Vagina (tissue), 2 donors: ENCODE measurements at regions not wholly inside any gene's neighbourhood (a gene's known extent, or its start where the extent isn't known, plus 50 kb on each side); places are given as distances from the start of the nearest gene placed in this dataset.

Experiments
- POLR2A ChIP-seq, 2 donors: fragments of 450-650 bp; IDR thresholded peaks; one replicate each; pipeline ENCODE4 v1.6.1; 2017; ENCODE audit warnings: antibody characterized with exemption in 2 of 2, mild to moderate bottlenecking in 2 of 2, moderate library complexity in 2 of 2
- POLR2AphosphoS5 ChIP-seq, 2 donors: sonication (generic); formaldehyde crosslinking; IDR thresholded peaks; one replicate each; pipeline ENCODE4 v1.9.0; 2017; ENCODE audit warnings: antibody characterized with exemption in 2 of 2, mild to moderate bottlenecking in 2 of 2, low read depth in 1 of 2; ENCODE audit not compliant: insufficient read depth in 1 of 2
- TF ChIP-seq, protein P1 (sequence below), 3 experiments: fragments of 450-650 bp in 2 of 3; fragments of 200-600 bp in 1 of 3; sonication (generic) in 1 of 3; IDR thresholded peaks; one replicate each; pipeline ENCODE4 v1.5.1; 2017 to 2019; ENCODE audit warnings: antibody characterized with exemption in 3 of 3, mild to moderate bottlenecking in 2 of 3, moderate library complexity in 2 of 3

- TF ChIP-seq, protein P1, sequence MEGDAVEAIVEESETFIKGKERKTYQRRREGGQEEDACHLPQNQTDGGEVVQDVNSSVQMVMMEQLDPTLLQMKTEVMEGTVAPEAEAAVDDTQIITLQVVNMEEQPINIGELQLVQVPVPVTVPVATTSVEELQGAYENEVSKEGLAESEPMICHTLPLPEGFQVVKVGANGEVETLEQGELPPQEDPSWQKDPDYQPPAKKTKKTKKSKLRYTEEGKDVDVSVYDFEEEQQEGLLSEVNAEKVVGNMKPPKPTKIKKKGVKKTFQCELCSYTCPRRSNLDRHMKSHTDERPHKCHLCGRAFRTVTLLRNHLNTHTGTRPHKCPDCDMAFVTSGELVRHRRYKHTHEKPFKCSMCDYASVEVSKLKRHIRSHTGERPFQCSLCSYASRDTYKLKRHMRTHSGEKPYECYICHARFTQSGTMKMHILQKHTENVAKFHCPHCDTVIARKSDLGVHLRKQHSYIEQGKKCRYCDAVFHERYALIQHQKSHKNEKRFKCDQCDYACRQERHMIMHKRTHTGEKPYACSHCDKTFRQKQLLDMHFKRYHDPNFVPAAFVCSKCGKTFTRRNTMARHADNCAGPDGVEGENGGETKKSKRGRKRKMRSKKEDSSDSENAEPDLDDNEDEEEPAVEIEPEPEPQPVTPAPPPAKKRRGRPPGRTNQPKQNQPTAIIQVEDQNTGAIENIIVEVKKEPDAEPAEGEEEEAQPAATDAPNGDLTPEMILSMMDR (IDR thresholded peaks at IDR 0.05): no peak
- no peak for TF ChIP-seq POLR2AphosphoS5 (IDR thresholded peaks at IDR 0.05; ENCODE audit: insufficient read depth in 1 of 2, low read depth in 1 of 2)
- TF ChIP-seq POLR2A (IDR thresholded peaks at IDR 0.05): no peak
Measured at GRCh38 chr7:153430931-153431330, 621.3 kb upstream of the DPP6 start.
